Ascending aorta (tissue), 2 donors: ENCODE measurements at regions not wholly inside any gene's neighbourhood (a gene's known extent, or its start where the extent isn't known, plus 50 kb on each side); places are given as distances from the start of the nearest gene placed in this dataset.

ENCODE experiments used
- DNase-seq, 2 donors: peaks; one replicate each; pipeline ENCODE4 v3.0.0-alpha.2; 2019; ENCODE audit warnings: low spot score in 2 of 2
- H3K27ac ChIP-seq, 2 donors: fragments of 200-600 bp; sonication (generic); one replicate each; pipeline ENCODE4 v1.5.1; 2016 to 2017; ENCODE audit warnings: mild to moderate bottlenecking in 1 of 2
- H3K27me3 ChIP-seq: fragments of 200-600 bp; sonication (generic); one replicate; pipeline ENCODE4 v1.5.1; 2017
- H3K36me3 ChIP-seq, 2 donors: fragments of 200-600 bp; sonication (generic); one replicate each; pipeline ENCODE4 v1.5.1; 2016
- H3K4me1 ChIP-seq, 2 donors: fragments of 200-600 bp; sonication (generic); one replicate each; pipeline ENCODE4 v1.5.1; 2016 to 2017; ENCODE audit warnings: mild to moderate bottlenecking in 1 of 2
- H3K4me3 ChIP-seq, 2 donors: fragments of 200-600 bp; sonication (generic); one replicate each; pipeline ENCODE4 v1.5.1; 2016 to 2017; ENCODE audit warnings: mild to moderate bottlenecking in 1 of 2
- H3K9me3 ChIP-seq, 2 donors: fragments of 200-600 bp; sonication (generic); one replicate each; pipeline ENCODE4 v1.5.1; 2016
- intact Hi-C: fragments of 100-400 bp; cut with DNase I; formaldehyde crosslinking; loops from one replicate; pipeline ENCODE4 v1.15.1; 2023
- TF ChIP-seq, protein P1 (sequence below), 3 experiments: fragments of 200-600 bp in 2 of 3; fragments of 450-650 bp in 1 of 3; sonication (generic) in 2 of 3; IDR thresholded peaks; one replicate each; pipeline ENCODE4 v1.5.1; 2016 to 2019; ENCODE audit warnings: antibody characterized with exemption in 3 of 3, mild to moderate bottlenecking in 1 of 3, moderate library complexity in 1 of 3

DNA sequence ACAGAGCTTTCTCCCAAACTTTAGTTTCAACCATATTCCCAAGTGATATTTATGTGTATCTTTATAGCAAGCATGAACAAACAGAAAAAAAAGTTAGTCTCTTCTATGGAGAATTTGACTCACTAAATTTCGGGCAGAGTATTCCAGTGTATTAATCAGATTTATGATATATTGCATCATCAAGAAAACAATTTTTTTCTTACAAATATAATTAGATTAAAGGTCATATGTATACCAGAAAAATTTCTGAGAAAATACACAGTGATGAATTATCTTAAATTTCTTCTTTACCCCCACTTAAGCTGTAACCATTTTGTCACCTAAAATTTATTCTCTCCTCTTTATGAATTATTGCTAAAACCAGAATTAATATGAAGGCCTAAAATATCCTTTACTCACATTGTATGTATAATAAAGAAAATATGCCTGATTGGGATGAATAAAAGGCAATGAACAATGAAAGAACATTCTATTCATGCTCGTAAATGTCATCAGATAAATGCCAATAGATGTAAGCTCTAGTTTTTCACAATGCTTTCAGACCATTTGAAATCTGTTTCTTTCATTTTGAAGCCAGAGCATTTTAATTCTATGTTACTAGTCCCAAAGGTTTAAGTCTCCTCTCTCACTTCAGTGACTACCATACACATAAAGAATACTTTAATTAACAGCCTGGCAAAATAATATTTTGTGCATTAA lies 192.1 kb downstream of the HGF start:
- Histone ChIP-seq H3K4me1 (no peaks in the 10 kb centered on the region), H3K4me3 (no peak overlapping the region)
- intact Hi-C loops = no loop called here

DNA sequence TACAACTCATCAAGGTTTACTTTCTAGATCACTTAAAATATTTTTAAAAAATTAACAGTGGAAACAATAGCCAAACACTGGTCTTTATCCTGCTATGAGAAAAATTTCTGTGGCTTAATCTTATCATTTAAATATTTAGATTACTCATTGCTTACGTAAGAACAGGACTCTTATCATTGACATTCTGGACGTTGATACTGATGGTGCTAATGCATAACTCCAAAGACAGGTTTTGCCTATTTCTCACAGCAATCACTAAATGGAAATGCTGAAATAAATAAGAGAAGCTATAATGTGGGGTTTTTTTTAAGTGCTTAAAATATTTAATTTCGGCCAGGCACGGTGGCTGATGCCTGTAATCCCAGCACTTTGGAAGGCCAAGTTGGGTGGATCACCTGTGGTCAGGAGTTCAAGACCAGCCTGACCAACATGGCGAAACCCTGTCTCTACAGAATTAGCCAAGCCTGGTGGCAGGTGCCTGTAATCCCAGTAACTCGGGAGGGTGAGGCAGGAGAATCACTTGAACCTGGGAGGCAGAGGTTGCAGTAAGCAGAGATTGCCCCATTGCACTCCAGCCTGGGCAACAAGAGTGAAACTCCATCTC lies 195.0 kb downstream of the HGF start:
- Histone ChIP-seq H3K27ac (no peak overlapping the region), H3K36me3 (no peaks in the 10 kb centered on the region), H3K9me3 (no peaks in the 10 kb centered on the region), H3K4me3 (no peak overlapping the region), H3K4me1 (no peaks in the 10 kb centered on the region), H3K27me3 (no peaks in the 10 kb centered on the region)
- DNase-seq = no peak
- TF ChIP-seq, protein P1, sequence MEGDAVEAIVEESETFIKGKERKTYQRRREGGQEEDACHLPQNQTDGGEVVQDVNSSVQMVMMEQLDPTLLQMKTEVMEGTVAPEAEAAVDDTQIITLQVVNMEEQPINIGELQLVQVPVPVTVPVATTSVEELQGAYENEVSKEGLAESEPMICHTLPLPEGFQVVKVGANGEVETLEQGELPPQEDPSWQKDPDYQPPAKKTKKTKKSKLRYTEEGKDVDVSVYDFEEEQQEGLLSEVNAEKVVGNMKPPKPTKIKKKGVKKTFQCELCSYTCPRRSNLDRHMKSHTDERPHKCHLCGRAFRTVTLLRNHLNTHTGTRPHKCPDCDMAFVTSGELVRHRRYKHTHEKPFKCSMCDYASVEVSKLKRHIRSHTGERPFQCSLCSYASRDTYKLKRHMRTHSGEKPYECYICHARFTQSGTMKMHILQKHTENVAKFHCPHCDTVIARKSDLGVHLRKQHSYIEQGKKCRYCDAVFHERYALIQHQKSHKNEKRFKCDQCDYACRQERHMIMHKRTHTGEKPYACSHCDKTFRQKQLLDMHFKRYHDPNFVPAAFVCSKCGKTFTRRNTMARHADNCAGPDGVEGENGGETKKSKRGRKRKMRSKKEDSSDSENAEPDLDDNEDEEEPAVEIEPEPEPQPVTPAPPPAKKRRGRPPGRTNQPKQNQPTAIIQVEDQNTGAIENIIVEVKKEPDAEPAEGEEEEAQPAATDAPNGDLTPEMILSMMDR (IDR thresholded peaks at IDR 0.05) = no peak
- intact Hi-C loops = no loop called here

More for the DNA sequence above, 192.1 kb downstream of the HGF start:
- TF ChIP-seq, protein P1 (IDR thresholded peaks at IDR 0.05) = no peak
- no peak for DNase-seq
- H3K36me3 ChIP-seq = no peaks in the 10 kb centered on the region
- no peak overlapping the region for H3K27ac ChIP-seq
- H3K9me3 ChIP-seq = no peaks in the 10 kb centered on the region
- H3K27me3 ChIP-seq = no peaks in the 10 kb centered on the region

DNA sequence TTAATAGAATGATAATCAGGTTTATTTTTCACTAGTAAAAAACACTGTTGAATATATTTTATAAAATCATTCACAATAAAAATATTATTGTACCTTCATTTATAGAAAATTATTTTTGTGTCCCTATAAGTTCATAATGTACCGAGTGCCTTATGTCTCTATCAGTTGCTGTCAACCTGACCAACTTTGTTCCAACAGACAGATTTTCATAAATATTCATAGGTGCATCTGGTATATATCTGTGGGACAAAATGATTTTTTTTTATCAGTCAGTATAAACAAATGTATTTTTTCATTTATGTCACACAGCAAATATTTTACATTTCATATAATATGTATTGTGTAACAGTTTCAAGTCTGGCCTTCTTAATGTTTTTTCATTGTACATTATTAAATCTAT lies 195.9 kb downstream of the HGF start:
- intact Hi-C loops = no loop called here
- H3K27ac ChIP-seq = no peak overlapping the region
- H3K9me3 ChIP-seq = no peaks in the 10 kb centered on the region
- no peak for DNase-seq
- TF ChIP-seq, protein P1 (IDR thresholded peaks at IDR 0.05) = no peak
- H3K4me1 ChIP-seq = no peaks in the 10 kb centered on the region
- no peaks in the 10 kb centered on the region for H3K27me3 ChIP-seq
- H3K36me3 ChIP-seq = no peaks in the 10 kb centered on the region
- H3K4me3 ChIP-seq = no peak overlapping the region

- no peaks in the 10 kb centered on the region for H3K9me3 ChIP-seq
- intact Hi-C loops = no loop called here
Observed at GRCh38 chr7:81573128-81573527, 196.7 kb downstream of the HGF start.

GRCh38 chr7:81562581-81562980 lies 207.3 kb downstream of the HGF start:
- intact Hi-C loops = no loop called here
- H3K9me3 ChIP-seq = no peaks in the 10 kb centered on the region
- no peak overlapping the region for H3K4me3 ChIP-seq
- TF ChIP-seq, protein P1 (IDR thresholded peaks at IDR 0.05) = no peak
- H3K4me1 ChIP-seq = no peaks in the 10 kb centered on the region
- H3K36me3 ChIP-seq = no peaks in the 10 kb centered on the region
- DNase-seq = no peak
- H3K27me3 ChIP-seq = no peaks in the 10 kb centered on the region
- no peak overlapping the region for H3K27ac ChIP-seq

More at GRCh38 chr7:81573128-81573527, 196.7 kb downstream of the HGF start:
- Histone ChIP-seq H3K36me3 (no peaks in the 10 kb centered on the region), H3K4me3 (no peak overlapping the region), H3K4me1 (no peaks in the 10 kb centered on the region), H3K27me3 (no peaks in the 10 kb centered on the region), H3K27ac (no peak overlapping the region)
- no peak for DNase-seq
- TF ChIP-seq, protein P1 (IDR thresholded peaks at IDR 0.05) = no peak
